ENCODE measurements at regions not wholly inside any gene's neighbourhood (a gene's known extent, or its start where the extent isn't known, plus 50 kb on each side); places are given as distances from the start of the nearest gene placed in this dataset.

DNA sequence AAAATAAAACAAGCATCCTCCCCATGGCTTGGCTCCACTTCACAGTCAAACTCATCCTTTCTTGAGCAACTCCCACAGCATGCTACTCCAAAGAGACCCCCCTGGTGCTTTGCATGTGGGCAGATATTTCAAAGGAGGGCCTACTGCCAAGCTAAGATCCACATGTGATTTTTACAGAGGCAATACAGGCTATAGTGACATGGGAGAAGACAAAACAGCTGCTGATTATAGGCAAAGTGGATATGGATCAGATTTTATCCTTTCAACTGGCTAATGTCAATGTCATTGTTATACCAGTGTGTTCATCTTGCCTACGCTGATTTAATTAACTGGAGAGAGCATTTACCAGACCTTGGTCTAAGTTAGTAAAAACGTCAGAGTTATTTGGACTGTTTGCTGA is 328.3 kb downstream of the KLHL13 start:
- intact Hi-C loops (cut with DNase I): no loop called here
- ATAC-seq (no peak), DNase-seq (no peak)
- Histone ChIP-seq H3K4me3 (no peak overlapping the region), H3K27me3 (no peaks in the 10 kb centered on the region), H3K4me1 (no peaks in the 10 kb centered on the region), H3K27ac (no peak overlapping the region), H3K36me3 (no peaks in the 10 kb centered on the region), H3K9me3 (no peaks in the 10 kb centered on the region)
- TF ChIP-seq, protein P1, sequence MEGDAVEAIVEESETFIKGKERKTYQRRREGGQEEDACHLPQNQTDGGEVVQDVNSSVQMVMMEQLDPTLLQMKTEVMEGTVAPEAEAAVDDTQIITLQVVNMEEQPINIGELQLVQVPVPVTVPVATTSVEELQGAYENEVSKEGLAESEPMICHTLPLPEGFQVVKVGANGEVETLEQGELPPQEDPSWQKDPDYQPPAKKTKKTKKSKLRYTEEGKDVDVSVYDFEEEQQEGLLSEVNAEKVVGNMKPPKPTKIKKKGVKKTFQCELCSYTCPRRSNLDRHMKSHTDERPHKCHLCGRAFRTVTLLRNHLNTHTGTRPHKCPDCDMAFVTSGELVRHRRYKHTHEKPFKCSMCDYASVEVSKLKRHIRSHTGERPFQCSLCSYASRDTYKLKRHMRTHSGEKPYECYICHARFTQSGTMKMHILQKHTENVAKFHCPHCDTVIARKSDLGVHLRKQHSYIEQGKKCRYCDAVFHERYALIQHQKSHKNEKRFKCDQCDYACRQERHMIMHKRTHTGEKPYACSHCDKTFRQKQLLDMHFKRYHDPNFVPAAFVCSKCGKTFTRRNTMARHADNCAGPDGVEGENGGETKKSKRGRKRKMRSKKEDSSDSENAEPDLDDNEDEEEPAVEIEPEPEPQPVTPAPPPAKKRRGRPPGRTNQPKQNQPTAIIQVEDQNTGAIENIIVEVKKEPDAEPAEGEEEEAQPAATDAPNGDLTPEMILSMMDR (IDR thresholded peaks at IDR 0.05): no peak
- 72 to 81% methylated on average over 2 of the region's 2 CpGs for WGBS, 2 donors

DNA sequence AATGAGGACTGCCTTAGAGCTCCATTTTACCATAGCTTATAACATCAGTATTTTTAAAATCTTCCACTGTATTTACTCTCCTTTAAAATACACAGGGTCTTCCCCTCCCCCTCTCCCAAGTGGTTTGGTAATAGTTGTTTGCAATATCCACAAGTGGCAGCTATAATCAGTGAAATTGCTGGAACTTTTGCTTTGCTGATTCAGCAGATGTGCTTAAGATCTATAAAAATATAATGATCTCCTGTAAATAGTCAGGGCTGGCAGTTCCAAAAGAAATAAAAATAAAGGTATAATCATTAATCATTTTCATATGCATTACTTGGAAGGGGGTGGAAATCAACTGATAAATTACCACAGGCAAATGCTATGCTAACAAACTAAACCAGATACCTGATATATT is 345.2 kb downstream of the KLHL13 start:
- no peaks in the 10 kb centered on the region for H3K27me3 ChIP-seq
- intact Hi-C loops (cut with DNase I): no loop called here
- H3K9me3 ChIP-seq: no peaks in the 10 kb centered on the region
- TF ChIP-seq, protein P1 (IDR thresholded peaks at IDR 0.05): no peak
- no peak overlapping the region for H3K4me3 ChIP-seq
- no peaks in the 10 kb centered on the region for H3K36me3 ChIP-seq
- no peaks in the 10 kb centered on the region for H3K4me1 ChIP-seq
- ATAC-seq (no peak), DNase-seq (no peak)
- no peak overlapping the region for H3K27ac ChIP-seq

DNA sequence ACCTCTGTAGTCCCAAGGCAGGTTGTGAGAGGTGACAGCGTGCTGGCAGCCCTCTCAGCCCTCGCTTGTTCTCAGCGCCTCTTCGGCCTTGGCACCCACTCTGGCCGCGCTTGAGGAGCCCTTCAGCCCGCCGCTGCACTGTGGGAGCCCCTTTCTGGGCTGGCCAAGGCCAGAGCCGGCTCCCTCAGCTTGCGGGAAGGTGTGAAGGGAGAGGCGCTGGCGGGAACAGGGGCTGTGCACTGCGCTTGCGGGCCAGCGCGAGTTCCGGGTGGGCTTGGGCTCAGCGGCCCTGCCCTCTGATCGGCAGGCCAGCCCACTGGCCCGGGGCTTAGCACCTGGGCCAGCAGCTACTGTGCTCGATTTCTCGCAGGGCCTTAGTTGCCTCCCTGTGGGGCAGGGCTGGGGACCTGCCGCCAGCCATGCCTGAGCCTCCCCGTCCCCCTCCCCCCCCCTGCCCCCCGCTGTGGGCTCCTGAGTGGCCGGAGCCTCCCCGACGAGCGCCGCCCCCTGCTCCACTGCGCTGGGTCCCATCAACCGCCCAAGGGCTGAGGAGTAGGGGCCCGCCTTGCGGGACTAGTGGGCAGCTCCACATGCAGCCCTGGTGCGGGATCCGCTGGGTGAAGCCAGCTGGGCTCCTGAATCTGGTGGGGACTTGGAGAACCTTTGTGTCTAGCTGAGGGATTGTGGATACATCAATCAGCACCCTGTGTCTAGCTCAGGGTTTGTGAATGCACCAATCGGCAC is 347.6 kb downstream of the KLHL13 start:
- H3K4me1 ChIP-seq: no peaks in the 10 kb centered on the region
- TF ChIP-seq, protein P1 (IDR thresholded peaks at IDR 0.05): no peak
- H3K4me3 ChIP-seq: no peak overlapping the region
- no peaks in the 10 kb centered on the region for H3K27me3 ChIP-seq
- DNase-seq: no peak
- H3K36me3 ChIP-seq: no peaks in the 10 kb centered on the region
- no peak for ATAC-seq
- 96 to 98% methylated on average over 22 to 28 of the region's 37 CpGs for WGBS, 2 donors
- intact Hi-C loops (cut with DNase I): no loop called here
- no peaks in the 10 kb centered on the region for H3K9me3 ChIP-seq
- H3K27ac ChIP-seq: no peak overlapping the region

- no peak for DNase-seq
- 61 to 65% methylated on average over 1 of the region's 1 CpG for WGBS, 2 donors
- H3K27ac ChIP-seq: no peak overlapping the region
- no peak for ATAC-seq
- H3K4me1 ChIP-seq: no peaks in the 10 kb centered on the region
- H3K4me3 ChIP-seq: no peak overlapping the region
- H3K36me3 ChIP-seq: no peaks in the 10 kb centered on the region
- no peaks in the 10 kb centered on the region for H3K27me3 ChIP-seq
- TF ChIP-seq, protein P1 (IDR thresholded peaks at IDR 0.05): no peak
- no peaks in the 10 kb centered on the region for H3K9me3 ChIP-seq
- intact Hi-C loops (cut with DNase I): no loop called here
Measured at GRCh38 chrX:117765211-117765610, 351.4 kb downstream of the KLHL13 start.
